Stimulated activated CD8-positive, alpha-beta memory T cell treated with anti-CD3 and anti-CD28 coated beads, Interleukin-4, amount 100 ng/mL, for 48 hours (primary cell): ENCODE measurements at regions not wholly inside any gene's neighbourhood (a gene's known extent, or its start where the extent isn't known, plus 50 kb on each side); places are given as distances from the start of the nearest gene placed in this dataset.
"Not testable (repeated sequence)": the region's sequence is repeated elsewhere in the genome, so short reads cannot be mapped to it uniquely, and the experiment has no call there.

ENCODE experiments used
- DNase-seq: peaks from one replicate; pipeline ENCODE4 v3.0.0-alpha.2; 2020

DNA sequence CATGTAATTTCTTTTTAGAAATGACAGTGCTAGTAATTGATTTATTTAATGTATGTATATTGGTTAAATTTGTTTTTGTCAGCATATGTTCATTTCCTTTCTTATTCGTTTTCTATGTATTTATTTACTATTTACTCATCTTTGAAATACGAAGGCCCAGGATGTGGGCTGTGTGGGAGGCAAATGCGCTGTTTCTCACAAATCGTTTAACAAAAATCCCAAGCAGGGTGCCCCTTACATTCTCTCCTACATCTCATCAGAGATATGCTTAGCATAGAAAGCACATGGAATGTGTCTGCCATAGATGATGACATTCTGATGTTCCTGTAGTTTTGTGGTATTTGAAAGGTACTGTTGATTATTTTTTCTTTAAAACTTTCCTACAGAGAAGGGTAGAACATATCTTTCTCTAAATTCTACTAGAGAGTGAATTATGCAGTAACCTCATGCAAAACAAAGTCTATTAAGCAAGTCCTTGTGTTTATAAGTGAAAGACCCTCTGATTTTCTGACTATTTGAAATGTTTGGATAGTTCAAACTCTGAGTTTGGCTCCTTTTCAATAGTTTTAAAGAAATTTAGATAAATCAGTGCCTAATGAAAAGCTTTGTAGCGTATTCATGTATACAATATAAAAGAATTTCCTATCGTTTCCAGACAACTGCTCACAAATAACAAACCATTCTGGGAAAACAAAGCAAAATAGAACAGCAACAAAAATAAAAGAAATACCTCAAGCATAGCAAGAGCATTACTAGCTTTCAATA is 111.1 kb upstream of the VGLL3 start:
- no peak for DNase-seq

DNA sequence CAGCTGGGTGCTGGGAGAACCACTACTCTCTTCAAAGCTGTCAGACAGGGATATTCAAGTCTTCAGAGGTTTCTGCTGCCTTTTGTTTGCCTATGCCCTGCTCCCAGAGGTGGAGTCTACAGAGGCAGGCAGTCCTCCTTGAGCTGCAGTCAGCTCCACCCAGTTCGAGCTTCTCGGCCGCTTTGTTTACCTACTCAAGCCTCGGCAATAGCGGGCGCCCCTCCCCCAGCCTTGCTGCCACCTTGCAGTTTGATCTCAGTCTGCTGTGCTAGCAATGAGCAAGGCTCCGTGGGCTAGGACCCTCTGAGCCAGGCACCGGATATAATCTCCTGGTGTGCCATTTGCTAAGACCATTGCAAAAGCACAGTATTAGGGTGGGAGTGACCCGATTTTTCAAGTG is 106.8 kb upstream of the VGLL3 start:
- not testable (repeated sequence) for DNase-seq

DNA sequence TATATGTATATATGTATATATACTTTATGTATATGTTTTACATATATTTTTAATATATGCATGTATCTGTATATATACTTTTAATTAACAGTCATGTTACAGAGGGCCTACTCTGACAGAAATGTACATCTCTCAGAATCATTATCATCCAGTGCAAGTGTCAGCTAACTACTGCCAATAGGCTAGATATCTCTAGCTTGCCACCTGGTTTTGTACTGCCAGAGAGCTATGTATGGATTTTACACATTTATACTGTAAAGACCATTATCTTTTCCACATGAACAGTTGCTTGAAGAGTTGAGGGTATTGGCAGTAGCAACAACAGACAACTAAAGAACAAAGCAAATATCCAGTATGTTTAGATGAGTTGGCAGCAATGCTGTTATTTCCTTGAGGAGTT is 99.7 kb upstream of the VGLL3 start:
- no peak for DNase-seq

DNA sequence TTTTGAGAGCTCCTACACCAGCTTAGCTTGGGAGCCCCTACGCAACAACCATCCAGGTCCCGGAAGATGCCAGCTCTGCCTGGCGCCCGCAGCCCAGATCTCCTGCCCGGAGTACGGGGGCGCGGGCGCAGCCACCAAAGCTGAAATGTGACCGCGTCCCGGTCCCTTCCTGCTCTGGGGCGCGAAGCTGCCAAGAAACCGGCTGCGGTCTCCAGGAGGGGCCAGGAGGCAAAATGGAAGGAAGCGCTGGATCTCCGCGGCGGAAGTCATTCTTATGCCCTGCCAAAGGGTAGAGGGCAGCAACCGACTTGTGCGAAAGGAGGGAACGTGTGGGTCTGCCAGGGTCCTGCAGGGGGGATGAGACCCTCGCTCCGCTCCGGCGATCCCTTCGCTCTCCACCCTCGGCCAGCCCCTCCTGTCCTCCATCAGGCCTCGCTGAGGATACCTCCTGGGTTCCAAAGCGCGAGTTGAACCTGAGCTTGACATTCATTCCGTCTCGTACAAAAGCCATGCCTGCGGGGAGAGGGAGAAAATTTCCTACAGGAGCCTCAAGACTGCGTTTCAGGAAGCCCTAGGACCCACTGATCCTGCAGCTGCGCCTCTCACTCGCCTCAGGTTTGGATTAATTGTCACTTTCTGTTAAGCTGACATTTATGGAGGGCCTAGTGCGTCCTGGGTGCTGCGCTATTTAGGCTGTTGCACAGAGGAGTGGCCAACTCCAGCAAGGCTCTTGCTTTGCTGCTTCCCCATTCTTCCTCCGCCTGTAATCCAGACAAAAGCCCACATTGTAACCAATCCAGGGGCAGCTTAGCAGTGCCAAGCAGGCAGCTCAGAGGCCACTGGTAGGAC is 98.3 kb upstream of the VGLL3 start:
- peak; percentile 23 for DNase-seq

DNA sequence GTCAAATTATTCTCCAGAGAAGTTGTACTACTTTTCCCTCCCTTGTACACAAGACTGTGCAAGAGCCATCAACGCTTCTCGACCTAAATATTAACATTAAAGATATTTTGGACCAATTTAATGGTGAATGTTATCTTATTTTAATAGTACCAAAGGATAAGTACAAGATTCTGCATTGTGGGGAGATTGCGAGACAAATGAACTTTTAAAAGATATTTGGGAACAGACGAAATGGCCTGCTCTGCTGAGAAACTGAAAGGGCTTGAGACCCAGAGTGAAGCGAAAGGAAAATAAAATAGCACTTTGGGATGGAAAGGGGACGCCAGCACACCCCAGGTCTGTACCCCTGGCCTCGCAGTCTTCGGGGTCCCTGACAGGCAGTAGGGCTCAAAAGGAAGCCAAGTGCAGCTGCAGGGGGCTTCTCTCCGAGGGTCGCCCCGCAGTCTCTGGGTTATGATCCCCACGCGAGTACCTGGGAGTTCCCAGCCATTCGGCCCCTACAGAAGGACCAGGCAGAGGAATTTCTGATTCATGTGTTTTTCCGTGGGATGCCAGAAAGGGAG is 97.6 kb upstream of the VGLL3 start:
- no peak for DNase-seq

DNA sequence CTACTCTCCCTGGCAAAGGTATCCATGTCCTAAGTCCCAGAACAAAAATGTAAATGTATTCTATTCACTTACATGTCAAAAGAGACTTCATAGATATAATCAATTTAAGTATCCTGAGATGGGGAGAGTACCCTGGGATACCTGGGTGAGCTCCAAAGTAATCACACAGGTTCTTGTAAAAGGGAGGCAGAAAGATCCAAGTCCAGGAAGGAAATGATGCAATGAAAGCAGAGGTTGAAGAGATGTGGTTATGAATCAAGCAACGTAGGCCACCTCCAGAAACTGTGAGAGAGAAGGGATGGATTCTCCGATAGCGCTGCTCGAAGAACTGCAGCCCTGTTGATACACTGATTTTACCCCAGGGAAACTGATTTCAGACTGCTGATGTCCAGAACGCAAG is 93.9 kb upstream of the VGLL3 start:
- DNase-seq = no peak

DNA sequence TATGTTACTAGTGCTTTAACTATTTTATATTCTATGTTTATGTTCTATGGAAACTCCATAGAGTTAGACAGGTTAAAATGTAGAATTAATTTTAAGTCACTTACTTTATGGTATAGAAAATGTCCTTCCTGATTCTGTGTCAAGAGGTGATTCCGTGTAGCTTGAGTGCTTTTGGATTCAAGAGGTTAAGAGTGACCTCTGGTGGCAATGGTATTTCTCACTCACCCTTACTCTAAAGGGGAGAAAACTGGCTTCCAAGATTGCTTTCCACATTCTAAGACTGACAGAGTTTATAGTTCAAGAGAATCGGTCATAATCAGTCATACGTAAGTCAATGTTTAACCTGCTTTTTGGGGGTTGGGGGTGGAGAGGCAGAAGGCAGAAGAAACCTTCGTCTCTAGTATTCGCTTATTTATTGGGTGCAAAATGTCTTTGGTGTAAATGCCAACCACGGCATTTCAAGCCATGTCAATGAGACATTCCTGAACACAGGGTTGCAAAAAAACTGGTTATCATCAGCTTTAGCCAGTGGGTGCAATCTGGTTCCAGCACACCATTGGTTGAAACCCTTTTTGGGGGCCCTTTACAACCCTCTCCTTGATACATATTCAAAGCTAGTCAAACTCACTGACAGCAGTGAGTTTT is 92.0 kb upstream of the VGLL3 start:
- DNase-seq = no peak

DNA sequence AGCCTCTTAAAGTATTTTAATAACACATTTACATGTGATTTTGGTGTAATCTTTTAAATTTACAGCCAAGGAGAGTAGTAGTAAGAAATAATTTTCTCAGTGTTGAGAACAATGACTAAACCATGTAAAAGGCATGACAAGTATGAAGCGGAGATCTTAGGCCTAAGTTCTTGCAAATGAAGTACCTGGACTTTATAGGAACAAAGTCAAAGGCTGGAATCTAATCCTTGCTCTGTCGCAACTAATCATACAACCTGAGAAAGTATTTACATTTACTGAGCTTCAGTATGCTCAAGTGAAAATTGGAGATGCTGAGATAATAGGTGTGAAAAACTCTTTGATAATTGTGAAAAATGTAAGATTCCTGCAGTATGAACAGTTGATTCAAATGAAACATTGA is 86.4 kb upstream of the VGLL3 start:
- no peak for DNase-seq

DNA sequence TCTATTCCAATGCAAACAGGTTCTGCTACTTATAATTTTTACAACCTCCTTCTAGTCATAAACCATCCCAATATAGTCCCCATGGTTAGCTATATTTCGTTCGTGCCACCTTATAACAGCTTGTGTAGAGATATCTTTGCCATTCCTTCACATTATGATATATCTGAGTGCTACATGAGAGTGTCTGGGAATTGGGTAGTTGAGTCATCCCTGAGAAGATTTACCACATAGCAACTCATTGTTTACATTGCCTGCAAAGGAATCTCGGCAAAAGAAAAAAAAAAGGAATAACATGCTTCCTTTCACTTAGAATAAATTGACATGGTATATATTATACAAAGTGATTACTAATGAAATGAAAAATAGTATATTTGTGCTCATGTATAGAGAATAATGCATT is 86.0 kb upstream of the VGLL3 start:
- no peak for DNase-seq

DNA sequence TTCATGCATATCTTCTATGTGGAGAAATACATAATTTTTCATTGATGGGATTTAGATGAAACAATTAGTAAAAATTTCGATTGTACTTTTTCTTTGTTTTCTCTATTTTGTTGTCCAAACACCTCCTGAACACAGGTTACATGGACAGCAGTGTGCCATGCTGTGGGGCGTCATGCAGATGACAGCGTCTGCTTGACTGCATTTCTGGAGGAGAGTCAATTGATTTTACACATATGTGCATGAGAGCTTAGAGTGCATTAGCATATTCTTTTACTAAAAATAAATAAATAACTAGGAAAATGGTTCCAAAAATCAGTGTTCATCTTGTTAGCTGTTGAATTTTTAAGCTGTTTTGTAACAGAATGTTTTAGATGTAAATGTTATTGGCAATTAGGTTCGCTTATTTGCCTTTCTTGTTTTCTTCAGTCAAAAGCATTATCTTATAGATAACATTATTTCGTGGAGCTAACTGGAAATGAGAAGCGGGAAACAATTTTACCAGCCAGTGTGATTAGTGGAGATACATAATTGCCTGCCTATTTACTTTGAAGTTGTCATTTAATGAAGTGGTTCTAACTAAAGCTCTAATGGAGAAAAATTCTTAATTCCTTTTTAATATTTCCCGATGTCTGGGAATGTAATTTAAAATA is 82.7 kb upstream of the VGLL3 start:
- DNase-seq = no peak

DNA sequence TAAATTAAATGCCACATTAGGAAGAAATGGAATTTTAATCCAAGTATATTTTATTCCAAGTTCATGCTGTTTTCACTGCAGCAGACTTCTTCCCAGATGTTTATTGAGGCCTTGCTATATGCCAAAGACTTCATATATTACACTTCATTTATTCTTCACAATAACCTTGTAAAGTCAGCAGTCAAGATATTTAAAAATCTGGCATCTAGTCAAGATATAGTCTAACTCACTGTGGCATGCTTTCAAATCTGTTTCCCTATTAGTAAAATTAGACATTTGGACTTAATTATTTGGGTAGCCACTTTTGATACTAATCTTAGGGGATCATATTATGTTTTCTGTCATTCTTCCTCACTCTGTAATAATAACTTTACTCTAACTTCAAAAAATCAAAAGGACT is 81.5 kb upstream of the VGLL3 start:
- no peak for DNase-seq

DNA sequence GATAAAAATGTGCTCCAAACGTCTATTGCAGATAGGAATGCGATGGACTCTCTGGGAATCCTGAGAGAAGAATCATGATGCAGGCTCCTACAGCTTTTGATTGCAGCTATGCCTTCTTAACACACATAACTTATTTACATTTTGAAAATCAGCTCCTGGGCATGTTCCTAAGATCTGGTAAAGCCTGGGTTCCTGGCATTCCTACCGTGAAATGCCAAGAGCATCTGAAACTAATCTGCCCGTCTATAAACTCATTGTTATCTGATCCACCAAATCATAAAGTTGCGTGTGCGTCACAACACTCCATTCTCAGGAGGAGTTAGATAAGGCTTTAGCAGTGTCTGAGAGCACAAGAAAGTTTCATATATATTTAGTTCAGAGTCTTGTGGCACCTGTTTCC is 79.0 kb upstream of the VGLL3 start:
- no peak for DNase-seq

DNA sequence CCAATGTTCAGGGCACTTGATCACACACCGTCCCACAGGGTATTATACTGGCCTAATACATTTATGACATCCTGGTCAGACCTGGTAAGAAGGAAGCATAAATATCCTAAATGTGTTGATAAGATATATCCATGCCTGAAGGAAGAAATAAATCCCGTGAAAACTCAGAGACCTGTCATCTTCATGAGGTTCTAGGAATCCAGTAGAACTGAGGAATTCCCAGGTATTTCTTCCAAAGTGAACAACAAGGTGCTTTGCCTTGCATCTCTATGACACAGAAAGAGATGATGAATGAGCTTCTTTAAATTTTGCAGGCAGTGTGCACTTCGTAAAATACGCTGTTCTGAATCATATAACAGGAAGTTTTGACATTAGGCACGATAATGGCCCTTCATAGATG is 78.1 kb upstream of the VGLL3 start:
- no peak for DNase-seq

DNA sequence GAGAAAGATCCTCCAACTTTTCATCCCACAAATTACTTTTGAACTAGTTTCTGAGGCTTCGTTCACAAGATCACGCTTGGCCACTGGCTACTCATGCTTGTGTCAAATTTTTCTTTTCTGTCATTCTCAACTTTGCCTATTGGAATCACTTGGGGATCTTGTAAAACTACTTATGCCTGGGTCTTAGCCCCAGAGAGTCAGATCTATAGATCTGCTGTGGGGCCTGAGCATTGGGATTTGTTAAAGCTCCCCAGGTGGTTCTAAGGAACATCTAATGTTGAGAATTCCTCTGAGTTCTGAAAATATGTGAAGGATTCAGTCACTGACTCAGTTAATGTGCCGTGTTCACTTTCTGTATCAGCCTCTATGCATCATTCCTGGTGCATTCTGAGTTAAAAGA is 71.7 kb upstream of the VGLL3 start:
- no peak for DNase-seq

DNA sequence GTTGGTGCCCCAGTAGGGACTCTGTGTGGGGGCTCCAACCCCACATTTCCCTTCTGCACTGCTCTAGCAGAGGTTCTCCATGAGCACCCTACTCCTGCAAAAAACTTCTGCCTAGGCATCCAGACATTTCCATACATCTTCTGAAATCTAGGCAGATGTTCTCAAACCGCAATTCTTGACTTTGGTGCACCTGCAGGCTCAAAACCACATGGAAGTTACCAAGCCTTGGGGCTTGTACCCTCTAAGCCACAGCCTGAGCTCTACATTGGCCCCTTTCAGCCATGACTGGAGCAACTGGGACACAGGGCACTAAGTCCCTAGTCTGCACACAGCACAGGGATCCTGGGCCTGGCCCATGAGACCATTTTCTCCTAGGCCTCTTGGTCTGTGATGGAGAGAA is 66.5 kb upstream of the VGLL3 start:
- no peak for DNase-seq

DNA sequence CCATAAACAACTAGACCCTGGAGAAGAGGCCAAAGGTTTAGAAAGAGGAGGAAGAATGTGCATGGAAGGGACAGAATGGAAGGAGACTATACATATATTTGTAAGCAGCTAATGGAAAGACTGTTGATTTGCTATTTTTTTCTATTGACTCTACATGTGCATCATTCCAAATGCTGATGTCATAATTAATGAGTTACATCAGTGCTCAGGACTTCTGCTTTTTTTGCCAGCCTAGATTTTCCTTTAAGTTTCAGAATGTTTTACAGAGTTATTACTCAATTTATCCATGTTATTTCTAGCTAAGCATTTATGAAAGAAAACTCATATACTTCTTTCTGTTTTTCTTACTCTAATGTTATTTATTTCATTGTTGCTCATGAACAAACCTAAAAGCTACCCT is 62.6 kb upstream of the VGLL3 start:
- no peak for DNase-seq

DNA sequence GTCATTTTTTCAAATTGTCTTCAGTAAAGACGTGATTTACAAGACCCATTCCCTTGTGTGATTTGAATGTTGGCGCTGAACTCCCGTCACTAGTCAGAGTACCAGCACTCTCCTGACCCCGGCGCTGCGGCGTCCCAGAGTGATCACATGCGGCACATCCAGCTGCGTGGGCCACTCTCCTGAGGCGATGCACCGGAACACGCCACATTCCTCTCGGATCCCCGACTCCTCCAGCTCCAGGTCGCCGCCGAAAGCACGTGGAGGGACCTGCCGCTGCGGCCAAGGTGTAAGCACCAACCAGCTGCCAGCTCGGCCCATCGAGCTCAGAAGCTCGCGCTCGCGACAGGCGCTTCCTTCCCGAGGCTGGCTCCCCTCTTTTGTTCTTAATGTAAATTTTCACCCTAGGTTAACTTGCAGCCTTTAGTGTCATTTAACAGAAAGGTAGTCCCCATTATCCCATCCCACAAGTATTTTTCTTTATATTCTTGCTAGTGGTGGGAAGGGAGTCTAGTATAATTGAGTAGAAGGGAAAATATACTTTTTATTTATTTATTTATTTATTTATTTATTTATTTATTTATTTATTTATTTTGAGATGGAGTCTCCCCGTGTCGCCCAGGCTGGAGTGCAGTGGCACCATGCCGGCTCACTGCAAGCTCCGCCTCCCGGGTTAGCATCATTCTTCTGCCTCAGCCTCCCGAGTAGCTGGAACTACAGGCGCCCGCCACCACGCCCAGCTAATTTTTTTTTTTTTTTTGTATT is 61.7 kb upstream of the VGLL3 start:
- no peak for DNase-seq

DNA sequence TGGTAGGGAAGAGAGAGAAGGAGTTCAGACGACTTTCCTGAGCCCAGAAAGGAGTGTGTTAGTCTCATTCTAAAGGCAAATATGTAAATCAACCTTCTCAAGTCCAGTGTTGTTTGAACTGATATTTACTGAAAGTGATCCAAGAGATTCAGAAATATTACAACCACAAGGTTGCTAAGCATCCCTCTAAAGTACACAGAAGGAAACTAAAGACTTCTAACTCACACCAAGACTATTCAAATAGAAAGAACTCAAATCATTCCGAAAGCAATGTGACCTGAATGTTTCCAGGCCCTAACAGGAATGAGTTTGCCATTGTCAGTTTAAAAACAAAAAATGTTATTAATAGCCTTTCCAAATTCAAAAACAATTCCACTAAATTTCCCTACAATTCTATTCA is 56.9 kb upstream of the VGLL3 start:
- DNase-seq = no peak

DNA sequence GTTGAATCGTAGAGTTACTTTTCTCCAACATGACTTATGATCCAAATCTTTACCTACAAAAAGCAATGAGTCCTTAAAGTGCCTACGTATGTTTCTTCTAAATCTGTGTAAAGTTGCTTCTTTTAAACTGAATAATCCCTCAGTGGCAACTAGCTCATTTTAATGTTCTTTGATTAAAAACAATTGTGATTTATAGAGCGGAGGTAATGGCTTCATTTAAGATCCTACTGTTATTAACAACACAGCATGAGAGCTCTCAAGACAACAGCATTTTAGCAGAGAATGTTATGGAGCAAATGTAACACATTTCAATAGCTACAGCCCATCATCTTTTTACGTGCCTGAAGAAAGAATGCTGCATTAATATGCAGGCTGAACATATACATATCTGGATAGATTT is 55.3 kb upstream of the VGLL3 start:
- DNase-seq = no peak

DNA sequence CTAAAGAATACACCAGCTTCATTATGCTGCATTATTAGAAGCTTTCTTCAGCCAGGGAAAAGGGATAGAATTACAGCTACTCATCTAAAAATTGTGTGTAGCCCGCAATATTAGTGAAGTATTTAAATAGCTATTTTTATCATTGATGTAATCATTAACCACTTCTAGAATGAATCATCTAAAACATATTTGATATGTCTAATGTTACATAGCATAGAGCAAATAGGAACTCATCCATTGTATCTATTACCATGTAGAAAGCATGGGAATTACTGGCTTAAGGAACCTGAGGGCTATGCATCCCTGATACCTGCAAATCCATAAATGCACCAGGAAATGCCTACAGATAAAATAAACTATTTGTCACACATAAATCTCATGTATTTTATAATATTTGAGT is 54.5 kb upstream of the VGLL3 start:
- no peak for DNase-seq

DNA sequence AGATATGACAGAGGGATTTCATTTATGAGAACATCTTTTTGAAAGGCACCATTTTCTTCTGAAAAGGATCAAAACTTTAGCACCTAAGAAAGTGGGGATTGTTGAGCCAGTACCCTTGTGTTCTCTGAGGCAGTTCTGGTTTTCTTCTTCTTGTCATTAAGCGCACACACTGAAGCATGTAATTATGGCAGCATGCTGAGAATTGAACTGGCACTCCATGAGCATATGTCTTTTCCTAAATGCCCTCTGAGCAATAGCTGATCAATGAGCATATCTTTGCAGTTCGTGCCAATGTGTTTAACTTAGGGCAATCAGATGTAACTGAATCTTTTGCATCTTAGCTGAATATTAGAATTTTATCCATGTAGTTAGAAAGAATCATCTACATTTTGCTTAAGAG is 53.9 kb upstream of the VGLL3 start:
- DNase-seq = no peak

DNA sequence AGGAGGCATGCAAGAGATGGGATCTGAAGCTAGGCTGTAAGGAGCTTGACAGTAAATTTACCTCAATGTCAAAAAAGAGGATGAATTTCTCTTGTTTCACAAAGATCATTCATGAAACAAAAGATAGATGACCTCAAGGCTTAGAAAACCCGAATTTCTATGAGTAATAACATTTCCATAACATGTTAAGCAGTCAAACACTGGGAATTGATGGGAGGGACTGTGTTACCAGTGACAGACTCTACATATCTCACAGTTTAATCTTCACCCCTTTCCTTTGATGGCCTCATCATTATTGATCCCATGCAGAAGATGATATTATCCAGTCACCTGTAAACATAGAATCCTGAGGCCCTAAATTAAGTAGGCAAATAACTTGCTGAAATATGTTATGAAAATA is 53.5 kb upstream of the VGLL3 start:
- DNase-seq = no peak
